Activated CD4-positive, alpha-beta T cell treated with anti-CD3 and anti-CD28 coated beads, Interleukin-2, amount 50 U/mL, for 24 hours (primary cell): ENCODE measurements at regions not wholly inside any gene's neighbourhood (a gene's known extent, or its start where the extent isn't known, plus 50 kb on each side); places are given as distances from the start of the nearest gene placed in this dataset.
A peak's percentile ranks its signal among the peaks of the same experiment; 100 is the strongest.

Experiments
- DNase-seq, 2 donors: peaks; one replicate each; pipeline ENCODE4 v3.0.0-alpha.2; 2020; ENCODE audit warnings: low read depth in 1 of 2, low spot score in 1 of 2

GRCh38 chr12:93102312-93102711 is 173.2 kb upstream of the EEA1 start:
- no peak for DNase-seq

DNA sequence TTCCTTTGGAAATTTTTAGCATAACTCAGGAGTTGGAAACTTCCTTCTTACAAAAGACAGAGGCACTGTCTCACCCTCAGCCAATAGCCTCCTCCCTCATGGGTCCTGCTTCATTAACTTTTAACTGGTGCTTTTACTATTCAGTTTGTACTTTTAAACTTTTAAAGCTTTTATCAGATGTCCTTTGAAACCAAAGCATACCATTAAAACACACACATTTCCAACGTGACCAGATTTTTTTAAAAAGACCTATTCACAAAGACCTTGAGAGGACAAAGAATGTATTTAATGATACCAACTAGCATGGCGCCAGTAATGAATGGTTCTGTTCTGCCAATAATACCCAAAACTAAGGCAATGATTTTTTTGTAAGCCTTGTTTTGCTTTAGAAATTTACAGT is 173.6 kb upstream of the EEA1 start:
- no peak for DNase-seq

GRCh38 chr12:93103154-93103553 is 174.1 kb upstream of the EEA1 start:
- DNase-seq = no peak

DNA sequence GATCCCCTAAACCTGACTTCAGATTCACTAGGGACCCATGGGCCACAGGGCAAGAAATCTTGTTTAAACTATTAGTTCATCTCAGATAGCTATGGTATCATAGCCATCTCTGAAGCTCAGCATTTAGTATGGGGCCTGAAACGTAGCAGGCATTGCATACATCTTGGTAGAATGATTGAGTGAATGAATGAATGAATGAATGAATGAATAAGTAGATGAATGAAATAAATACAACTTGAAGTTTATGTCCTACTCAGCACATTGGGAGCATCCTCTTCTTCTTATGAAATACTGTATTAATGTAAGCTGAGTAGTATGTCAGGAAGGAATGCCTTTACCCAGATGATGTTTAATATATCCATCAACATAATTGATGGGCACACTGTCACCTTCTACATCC is 175.4 kb upstream of the EEA1 start:
- no peak for DNase-seq

- DNase-seq = no peak
Observed at GRCh38 chr12:93106910-93107309, 177.8 kb upstream of the EEA1 start.

GRCh38 chr12:93107514-93108312 is 178.6 kb upstream of the EEA1 start:
- DNase-seq = no peak

DNA sequence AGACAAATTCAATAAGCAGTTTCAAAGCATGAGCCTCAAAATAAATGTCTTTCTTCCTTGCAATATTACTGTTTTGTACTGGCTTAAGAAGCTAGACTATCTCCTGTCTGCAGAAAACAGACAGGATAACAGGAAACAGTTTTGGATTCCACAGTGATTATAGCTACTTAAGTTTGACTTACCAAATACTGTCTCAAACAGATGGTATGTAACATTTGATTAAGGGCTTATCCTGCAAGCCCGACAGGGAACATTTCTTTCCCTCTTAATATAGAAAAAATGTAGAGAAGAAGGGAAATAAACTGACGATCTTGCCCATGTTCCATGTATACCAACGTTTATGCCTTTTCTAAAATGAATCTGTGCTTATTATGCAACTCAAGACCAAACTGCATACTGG is 179.9 kb upstream of the EEA1 start:
- no peak for DNase-seq

GRCh38 chr12:93109551-93110203 is 180.6 kb upstream of the EEA1 start:
- peak in 1 of 2 donors; percentile 12 for DNase-seq

GRCh38 chr12:93111773-93112172 is 182.7 kb upstream of the EEA1 start:
- no peak for DNase-seq

DNA sequence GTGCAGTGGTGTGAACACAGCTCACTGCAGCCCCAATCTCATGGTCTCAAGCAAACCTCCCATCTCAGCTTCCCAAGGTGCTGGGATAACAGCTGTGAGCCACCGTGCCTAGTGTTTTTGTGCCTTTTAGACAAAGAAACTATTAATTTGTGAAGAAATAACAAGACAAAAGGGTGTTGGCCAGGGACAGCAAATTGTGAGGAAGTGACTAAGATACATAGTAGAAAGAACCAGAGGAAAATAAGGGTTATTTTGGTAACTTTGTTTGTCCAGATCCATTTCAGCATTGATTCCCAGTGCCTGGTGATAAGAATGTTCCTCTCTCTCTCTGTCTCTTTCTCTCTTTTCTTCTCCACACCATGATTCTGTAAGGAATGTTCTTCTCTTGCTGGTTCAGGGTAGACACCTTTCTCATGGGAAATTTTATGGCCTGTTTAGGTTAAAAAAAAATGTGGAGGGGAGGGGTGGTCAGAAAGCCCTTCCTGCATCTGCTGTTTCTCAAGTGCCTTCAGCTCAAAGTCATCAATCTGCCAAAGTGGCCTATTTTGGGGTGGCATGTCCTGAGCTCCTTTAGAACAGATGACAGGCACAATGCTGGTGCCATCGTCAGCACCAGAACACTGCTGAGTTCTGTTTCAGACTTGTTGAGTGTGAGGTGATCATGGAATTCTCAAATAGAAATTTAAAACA is 184.4 kb upstream of the EEA1 start:
- no peak for DNase-seq

GRCh38 chr12:93115198-93115601 is 186.1 kb upstream of the EEA1 start:
- no peak for DNase-seq

DNA sequence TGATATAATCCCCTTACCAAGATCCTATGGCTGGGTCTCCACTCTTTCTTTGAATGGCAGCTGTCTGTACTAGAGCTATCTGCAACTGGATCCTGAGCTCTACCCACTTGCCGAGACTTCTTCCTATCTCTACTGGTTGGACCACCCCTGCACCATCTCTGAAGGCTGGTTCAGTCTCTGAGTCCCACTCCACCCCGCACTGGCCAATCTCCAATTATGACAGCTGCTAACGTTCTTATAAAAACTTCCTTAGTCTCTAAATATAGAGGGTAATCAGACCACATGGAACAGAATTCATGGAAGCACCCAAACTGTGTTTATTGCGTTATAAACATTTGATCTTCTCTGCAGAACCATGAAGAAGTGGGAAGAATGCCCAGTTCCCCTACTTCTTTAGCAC is 186.6 kb upstream of the EEA1 start:
- DNase-seq = no peak

- DNase-seq = no peak
Observed at GRCh38 chr12:93116632-93117031, 187.5 kb upstream of the EEA1 start.

DNA sequence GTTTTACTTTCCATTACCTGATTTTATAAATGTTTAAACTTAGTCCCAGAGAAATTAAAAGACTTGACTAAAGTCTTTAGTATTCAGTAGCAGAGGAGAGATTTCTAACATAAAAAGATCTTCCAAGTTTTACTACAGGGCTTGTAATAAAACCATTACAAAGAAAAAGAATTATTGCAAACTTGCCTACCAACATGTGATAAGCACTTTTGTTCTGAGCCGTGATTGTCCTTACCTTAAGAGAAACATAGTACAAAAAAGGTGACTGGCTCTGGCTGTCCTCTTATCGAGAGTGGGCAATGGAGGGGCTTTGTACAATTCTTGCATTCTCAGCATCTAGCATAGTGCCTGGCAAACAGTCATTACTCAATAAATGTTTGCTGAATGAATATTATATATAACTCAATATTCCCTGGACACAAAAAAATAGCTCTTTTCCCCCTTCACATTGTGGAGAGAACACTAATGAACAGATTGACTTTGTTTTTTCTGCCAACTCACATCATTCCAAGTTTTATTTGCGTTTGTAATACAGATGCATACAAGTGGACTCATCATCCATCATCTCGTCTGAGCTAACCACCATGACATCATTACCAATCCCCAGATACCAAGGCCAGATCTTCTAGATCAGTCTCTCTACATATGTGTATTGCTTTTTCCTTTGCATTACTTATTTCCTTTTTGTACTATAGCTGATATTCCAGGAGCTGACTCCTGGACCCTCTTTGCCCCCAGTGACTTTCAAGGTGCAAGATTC is 192.8 kb upstream of the EEA1 start:
- no peak for DNase-seq

DNA sequence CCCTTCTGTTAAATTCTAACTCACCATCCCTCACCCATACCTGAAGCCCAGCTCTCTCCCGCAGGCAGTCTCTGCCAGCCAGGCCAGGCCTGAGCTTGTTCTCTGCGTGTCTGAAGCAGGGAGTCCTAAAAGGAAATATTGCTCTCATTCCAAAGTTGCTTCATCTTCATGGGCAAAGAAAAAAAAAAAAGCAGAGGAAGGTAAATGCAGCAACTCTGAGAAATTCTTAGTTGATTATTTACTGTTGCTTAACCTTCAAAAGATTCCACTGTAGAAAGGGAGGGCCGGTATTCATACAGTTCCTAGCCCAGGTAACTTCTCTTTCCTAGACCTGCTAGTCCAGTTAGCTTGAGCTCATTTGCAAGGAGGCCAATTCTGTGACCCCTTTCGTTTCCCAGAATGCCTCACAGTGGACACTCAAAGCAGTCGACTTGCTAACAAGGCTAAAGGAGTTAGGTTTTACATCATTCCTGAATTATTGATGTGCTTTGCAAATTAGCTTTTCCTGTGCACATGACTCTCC is 193.5 kb upstream of the EEA1 start:
- no peak for DNase-seq

DNA sequence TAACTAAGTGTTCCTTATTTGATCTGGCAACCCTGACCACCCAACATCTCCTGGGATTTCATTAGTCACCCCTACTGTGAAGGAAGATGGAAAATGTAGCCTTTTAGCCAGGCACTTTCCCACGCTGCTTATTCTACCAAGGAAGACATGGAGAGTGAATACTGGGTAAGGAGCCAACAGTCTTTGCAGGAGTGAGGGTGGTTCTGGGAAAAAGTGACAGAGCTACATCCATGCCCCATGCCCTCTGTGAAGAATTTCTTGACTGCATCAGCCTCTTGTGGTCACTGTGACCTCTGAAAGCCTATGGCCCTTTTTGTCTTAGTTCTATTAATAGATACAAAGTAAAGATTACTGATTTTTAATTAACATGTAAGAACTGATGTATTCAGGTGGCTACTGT is 196.0 kb upstream of the EEA1 start:
- DNase-seq = no peak

DNA sequence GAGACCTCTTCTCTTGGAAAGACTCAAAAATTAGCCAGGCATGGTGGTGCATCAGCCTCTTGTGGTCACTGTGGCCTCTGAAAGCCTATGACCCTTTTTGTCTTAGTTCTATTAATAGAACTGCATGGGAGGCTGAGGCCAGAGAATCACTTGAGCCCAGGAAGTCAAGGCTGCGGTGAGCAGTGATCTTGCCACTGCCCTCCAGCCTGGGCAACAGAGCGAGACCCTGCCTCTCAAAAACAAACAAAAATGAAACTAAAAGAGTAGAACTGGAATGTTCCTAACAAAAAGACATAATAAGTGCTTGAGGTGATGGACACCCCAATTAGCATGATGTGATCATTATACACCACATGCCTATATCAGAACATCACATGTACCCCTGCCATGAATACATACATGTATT is 197.0 kb upstream of the EEA1 start:
- no peak for DNase-seq

- no peak for DNase-seq
Observed at GRCh38 chr12:93127107-93127560, 198.0 kb upstream of the EEA1 start.

GRCh38 chr12:93127582-93128331 is 198.7 kb upstream of the EEA1 start:
- no peak for DNase-seq

GRCh38 chr12:93128332-93128707 is 199.2 kb upstream of the EEA1 start:
- DNase-seq = no peak
